Right ventricle myocardium inferior (tissue), 1 donor: ENCODE measurements at regions not wholly inside any gene's neighbourhood (a gene's known extent, or its start where the extent isn't known, plus 50 kb on each side); places are given as distances from the start of the nearest gene placed in this dataset.
"Not testable (repeated sequence)": the region's sequence is repeated elsewhere in the genome, so short reads cannot be mapped to it uniquely, and the experiment has no call there.

Experiments
- ATAC-seq: fragments of 200-7000 bp; cut with Tn5 transposase; one replicate; pipeline ENCODE4 v1.9.1; 2020; ENCODE audit warnings: mild to moderate bottlenecking, moderate library complexity
- DNase-seq: peaks from one replicate; pipeline ENCODE4 v3.0.0; 2021; ENCODE audit errors: missing footprints
- intact Hi-C: fragments of 100-400 bp; cut with DNase I; formaldehyde crosslinking; loops from one replicate; pipeline ENCODE4 v1.11.0; 2022
- donor health status: DM: no; HTN: yes; CAD: no; lungs with severe emphysema.

DNA sequence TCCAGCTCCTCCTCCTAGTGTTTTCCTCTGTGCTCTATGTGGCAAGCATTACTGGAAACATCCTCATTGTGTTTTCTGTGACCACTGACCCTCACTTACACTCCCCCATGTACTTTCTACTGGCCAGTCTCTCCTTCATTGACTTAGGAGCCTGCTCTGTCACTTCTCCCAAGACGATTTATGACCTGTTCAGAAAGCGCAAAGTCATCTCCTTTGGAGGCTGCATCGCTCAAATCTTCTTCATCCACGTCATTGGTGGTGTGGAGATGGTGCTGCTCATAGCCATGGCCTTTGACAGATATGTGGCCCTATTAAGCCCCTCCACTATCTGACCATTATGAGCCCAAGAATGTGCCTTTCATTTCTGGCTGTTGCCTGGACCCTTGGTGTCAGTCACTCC lies 64.0 kb downstream of the OR4F15 start:
- ATAC-seq, DNase-seq, intact Hi-C loops: not testable (repeated sequence)

DNA sequence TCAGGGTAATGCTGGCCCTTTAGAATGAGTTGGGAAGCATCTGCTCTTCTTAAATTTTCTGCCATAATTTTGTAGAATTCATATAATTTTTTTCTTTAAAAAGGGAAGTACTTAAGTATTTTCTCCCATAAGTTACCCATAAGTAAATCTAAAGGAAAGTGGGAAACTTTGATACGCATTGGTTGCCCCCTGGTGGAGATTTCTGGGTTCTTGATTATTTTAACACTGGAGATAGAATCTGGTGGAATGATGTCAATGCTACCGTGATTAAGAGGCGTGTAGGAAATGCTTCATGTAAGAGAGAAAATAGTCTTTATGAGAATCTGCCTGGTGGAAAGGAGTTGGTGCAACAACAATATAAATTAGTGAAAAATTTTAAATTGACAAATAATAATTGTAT lies 65.6 kb downstream of the OR4F15 start:
- intact Hi-C loops, ATAC-seq, DNase-seq: not testable (repeated sequence)

DNA sequence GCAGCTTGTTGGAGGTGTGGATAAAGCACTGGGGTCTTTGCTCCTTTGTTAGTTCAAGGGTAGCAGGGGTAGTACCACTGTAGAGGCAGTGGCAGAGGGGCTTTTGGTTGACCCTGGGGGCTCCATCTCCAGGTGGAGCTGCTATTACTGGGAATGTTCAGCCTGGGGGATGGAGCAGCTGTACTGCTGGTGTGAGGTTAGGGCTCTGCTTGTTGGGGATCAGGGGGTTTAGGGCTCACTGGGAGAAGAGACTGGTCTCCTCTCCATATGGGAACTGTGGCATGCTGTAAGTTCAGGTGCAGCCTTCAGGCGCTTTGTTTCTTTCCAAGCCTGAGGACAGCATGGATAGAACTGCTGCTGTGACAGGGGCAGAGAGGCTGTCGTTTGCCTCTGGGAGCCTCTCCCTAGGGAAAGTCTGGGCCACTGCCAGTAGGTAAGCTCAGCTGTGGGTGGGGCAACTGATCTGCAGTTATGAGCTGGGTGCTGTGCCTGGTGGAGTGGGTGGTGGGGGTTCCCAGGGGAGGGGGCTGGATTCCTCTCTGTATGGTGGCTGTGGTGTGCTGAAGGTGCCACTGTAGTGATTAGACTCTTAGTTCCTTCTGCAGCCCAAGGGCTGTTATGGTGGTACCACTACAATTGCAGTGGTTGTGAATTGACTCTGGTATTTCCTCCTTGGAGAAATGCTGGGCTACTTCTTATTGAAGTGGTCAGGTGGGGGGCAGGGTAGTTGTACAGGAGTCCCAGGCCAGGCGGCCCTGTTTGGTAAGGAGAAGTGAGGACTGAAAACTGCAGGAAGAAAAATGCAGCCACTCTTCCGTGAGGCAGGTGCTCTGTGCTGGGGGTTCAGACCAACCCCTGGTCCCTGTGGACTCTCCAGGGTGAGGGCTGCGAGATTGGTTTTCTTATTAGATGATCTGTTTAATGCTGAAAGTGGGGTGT lies 100.6 kb downstream of the OR4F15 start:
- ATAC-seq, intact Hi-C loops, DNase-seq: not testable (repeated sequence)

DNA sequence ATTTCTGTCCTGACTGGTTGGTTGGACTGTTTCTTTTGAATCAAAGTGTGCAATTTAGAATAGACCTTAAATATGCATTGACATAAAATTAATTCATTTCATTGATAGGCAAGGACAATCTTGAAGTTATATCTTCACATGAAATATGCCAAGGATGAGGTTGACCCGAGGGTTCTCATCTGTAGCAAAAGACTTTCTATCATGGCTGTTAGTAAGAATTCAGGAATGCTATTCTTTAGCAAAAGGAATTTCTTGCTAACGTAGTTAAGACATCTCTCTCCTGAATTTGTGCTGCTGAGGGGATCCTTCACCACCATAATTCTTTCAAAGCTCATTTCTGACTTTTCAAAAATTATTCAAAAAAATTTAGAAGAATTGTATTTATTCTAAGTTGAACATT lies 112.6 kb downstream of the OR4F15 start:
- intact Hi-C loops, DNase-seq, ATAC-seq: not testable (repeated sequence)

DNA sequence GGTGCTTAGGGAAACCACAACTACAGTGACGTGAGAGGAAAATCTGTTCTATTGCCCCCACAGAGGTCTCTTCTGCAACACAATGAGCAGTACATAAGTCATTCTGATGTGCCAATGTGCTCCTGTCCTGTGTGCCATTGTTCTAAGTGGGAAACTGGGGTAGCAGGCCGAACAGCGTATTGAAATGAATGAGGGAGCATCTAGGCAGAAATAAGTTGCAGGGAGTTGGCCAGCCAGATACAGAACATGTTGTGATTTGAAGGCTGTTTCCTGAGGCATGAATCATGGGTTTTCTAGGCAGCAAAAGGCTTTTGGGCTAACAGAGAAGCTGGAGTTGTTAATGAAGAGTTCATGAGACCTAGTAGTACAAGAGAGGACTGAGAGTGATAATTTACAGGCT lies 122.5 kb downstream of the OR4F15 start:
- intact Hi-C loops: not testable (repeated sequence)

DNA sequence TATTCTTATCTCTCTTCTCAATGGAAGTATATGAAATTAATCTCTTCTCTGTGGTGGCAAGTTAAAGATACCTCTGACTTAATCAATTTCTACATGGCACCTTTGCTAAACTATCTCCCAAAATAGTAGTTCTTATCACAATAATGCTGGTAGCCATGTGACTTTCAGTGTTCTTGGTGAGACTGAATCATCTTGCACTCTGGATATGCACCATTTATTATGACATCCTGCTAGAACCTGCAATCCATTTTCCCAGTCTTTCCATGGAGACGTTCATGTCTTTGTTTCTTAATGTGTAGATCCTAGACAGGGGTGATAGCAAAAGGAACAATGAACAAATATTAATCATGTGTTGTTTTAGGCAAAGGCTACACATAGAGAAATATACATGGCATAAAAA lies 125.4 kb downstream of the OR4F15 start:
- DNase-seq, ATAC-seq, intact Hi-C loops: not testable (repeated sequence)

More for the DNA sequence above, 122.5 kb downstream of the OR4F15 start:
- not testable (repeated sequence) for DNase-seq, ATAC-seq

DNA sequence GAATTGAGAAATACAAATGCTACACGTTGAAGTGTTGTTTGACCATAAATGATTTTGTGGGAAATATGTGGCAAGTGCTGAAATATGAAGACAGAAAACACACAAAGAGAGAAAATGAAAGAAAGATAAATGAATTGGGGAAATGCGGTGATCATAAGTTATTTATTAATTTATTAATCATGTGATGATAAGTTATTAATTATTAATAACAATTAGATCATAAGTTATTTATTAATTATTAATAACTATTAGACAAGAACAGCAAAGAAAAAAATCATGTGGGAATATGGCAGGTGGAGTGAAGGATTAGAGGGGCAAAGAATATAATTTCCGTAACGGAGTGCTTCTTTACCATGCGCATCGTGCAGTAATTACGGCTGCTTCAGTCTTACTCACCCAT lies 126.6 kb downstream of the OR4F15 start:
- ATAC-seq, intact Hi-C loops, DNase-seq: not testable (repeated sequence)

DNA sequence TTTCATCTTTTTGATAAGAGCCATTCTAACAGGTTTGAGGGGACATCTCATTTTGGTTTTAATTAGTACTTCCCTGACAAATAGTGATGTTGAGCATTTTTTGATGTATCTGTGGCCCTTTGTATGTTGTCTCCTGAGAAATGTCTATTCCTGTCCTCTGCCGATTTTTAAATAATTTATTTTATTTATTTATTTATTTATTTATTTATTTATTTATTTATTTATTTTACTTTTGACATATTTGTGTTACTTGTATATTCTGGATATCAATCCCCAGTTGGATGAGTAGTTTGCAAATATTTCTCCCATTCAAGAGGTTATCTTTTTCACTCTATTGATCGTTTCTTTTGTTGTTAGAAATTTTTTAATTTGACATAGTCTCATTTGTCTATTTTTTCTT lies 133.9 kb downstream of the OR4F15 start:
- DNase-seq, intact Hi-C loops, ATAC-seq: not testable (repeated sequence)

DNA sequence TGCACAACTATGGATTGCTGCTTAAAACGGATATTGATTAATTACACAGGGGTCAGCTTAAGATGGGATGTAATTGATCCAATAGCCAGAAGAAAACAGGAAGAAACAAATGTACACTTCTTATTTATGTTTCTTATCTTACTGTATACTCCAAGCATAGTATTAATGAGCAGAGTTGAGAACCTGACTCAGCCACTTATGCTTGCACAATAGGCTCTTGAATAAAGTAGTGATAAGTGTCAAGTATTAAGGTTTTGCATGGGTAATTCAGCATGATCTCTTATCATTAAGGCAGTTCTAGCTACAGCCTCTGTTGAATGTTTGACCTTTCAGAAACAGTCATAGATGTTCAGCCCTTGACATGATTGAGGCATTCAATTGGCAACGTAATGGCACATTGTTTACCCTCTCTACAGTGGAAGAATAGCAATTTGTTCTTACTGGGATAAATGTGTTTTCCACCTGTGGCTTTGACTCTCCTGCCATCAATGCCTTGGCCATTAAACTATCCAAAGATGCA lies 136.5 kb downstream of the OR4F15 start:
- DNase-seq, ATAC-seq, intact Hi-C loops: not testable (repeated sequence)

DNA sequence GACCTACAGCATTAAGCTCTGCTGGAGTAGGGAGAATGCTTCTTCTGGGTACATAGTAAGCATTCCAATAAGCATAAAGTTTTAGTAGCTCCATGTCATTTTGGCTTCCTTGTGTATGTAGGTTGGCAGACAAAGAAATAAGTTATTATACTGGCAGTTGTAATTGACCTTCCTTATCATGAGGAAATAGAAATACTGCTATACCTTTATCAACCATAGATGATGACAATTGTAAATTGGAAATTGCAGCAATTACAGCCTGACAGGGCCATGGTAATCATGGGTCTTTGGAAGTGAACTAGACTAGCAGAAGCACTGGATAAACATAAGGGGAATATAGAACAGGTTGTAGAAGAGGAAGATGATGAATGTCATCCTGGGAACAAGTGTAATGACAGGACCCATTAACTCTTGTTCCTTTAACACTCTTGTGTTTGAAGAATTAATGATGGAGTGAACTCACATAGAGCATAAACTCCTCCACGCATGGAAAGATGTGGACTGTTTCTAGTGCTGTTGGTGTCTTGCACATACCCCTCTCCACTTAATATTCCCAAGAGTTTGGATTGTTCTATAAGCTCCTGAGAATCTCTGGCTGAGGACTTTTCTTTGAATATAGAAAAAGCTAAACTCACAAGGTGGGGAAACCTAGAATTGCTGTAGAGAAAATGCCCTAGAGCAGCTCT lies 137.5 kb downstream of the OR4F15 start:
- DNase-seq, intact Hi-C loops, ATAC-seq: not testable (repeated sequence)

DNA sequence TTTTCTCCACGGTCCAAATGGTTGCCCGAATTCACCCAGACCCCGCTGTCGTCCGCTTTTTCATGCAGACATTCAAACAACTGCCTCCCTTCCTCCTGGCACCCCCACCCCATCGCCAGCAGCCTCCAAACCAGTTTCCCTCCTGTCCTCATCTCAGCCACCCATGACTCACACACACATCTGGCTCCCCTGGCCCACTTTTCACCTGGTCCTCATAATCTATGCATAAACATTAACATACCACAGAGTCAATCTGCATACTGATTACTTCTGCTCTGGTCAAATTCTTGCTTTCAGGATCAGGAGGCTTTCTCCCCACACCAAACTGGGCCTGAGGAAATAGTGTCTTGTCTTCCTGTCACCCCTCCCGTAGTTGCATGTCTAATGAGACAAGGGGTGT lies 142.0 kb downstream of the OR4F15 start:
- DNase-seq, intact Hi-C loops, ATAC-seq: not testable (repeated sequence)

DNA sequence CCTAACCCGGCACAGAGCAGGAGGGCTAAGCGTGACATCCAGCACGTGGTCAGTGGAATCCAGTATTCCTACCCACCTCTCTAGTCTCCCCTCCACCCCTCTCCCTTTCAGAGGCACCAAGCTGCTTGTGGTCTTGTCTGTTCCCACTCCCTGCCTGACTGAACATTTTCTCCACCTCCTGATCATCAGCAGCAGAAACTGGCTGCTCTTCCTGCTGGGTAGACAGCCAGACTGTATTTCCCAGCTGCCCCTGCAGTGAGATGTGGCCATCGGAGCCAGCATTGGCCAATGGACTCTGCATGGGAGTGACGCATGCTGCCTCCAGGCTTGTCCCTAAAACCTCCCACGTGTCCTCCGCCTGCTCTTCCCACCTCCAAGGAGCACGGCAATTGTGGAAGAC lies 143.8 kb downstream of the OR4F15 start:
- DNase-seq, ATAC-seq, intact Hi-C loops: not testable (repeated sequence)

DNA sequence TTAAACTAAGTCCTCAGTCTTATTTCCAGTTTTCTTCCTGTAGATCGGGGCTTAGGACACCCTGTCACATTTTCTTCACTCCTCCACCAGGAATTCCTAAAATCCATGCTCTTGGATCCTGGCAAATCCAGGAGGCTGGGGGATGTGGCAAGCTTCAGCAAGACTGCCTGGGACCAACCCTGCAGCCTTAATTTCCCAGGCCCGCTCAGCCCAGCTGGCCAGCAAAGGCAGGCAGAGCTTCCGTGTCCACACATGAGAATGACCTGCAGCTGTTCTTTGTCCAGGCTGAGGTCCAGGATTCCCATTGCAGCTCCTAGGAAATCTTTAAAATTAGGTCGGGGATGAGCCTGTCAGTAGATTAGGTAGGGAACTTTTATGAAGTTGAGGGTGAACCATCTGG lies 146.7 kb downstream of the OR4F15 start:
- peak; percentile 54 for DNase-seq
- intact Hi-C loops, ATAC-seq: not testable (repeated sequence)

DNA sequence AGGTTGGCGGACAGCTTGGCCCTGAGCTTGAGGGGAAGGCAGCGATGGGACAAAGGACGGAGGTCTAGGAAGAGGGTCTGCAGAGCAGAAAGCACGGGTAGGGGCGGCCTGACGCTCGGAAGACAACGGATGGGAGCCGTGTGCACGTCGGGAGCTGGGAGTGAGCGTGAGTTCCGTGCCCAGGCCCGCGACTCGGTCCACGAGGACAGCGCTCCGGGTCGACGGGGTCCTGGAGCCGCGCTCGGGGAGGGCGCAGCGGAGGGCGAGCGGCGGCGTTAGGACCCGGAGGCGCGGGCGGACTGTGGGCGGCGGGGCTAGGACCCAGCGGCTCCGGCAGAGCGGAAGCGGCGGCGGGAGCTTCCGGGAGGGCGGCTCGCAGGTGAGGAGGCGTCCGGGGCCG lies 149.3 kb downstream of the OR4F15 start:
- intact Hi-C loops, ATAC-seq, DNase-seq: not testable (repeated sequence)

DNA sequence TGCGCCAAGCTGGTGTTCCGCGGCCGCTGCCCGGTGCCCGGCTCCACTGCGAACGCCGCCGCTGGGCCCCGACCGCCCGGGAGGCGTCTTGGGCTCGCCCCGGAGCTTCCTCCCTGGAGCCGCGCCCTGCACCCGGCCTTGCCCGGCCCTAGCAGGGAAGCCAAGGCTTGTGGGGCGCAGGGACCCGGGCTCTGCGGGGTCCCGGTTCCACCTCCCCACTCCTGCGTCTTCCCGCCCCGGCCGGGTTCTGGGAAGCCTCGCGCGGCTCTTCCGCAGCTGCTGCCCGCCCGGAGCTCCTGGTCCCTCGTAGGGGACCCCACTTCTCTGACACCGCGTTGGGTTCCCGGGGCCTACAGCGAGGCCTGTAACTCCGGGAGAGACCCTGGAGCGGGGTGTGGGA lies 149.8 kb downstream of the OR4F15 start:
- DNase-seq, intact Hi-C loops, ATAC-seq: not testable (repeated sequence)

DNA sequence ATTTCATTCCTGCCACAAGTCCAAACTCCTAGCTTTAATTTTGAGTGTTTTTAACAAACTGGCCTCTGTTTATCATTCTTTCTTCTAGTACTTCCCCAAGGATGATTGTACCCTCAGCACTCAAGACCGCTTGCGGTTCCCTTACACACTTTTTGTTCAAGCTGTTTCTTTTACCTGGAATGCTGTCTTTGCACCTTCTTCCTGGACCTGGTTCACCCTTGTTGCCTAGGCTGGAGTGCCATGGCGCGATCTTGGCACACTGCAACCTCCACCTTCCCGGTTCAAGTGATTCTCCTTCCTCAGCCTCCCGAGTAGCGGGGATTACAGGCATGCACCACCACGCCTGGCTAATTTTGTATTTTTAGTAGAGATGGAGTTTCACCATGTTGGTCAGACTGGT lies 151.7 kb downstream of the OR4F15 start:
- intact Hi-C loops, ATAC-seq, DNase-seq: not testable (repeated sequence)

DNA sequence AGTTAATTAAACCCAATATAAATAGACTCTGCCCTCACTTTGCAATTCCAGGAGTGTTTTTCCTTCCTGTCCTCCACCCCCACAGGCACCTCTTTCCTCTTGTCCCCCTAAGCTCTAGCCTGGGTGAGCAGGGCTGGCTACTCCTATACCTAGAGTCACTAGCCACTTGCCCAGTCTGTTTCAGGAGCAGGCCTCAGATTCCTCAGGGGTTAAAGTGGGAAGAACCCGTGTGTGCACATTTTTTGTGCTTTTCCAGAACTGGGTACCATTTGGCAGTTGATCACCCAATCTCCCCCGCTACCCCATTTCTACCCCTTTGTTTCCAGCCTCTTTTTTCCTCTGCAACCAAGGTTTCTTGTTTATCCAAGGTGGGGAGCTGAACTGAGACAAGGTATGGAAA lies 153.4 kb downstream of the OR4F15 start:
- ATAC-seq, DNase-seq, intact Hi-C loops: not testable (repeated sequence)

DNA sequence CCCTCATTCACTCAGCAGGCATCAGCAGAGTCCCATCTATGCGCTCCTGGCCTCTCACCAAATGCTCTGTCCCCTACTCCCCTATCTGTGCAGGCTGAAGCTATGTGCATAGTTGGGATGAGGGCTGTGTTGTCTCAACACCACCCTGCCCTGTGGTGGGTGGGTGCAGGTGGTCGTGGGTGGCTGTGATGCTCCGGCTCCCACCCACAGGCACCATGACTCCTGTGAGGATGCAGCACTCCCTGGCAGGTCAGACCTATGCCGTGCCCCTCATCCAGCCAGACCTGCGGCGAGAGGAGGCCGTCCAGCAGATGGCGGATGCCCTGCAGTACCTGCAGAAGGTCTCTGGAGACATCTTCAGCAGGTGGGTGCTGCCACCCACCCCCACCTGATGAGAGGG lies 153.9 kb downstream of the OR4F15 start:
- peak; percentile 55 for DNase-seq
- ATAC-seq, intact Hi-C loops: not testable (repeated sequence)

DNA sequence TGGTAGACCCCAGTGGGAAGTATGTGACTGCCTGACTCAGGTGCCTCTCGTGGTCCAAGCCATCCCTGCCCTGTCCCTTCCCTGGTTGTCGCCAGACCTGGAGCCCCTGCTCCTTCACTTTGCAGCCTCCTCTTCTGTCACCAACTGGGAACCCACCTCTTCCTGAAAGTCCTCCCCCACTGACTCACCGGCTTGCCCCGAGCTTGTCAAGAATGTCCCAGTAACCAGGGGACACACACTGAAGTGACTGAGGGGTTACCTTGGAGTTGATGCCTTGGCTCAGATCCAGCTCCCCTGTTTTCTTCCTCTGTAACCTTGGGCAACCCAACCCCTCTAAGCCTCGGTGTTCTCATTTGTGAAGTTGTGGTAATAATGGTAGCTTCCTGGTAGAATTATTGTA lies 155.4 kb downstream of the OR4F15 start:
- ATAC-seq, intact Hi-C loops: not testable (repeated sequence)
- peak; percentile 37 for DNase-seq
